ENCODE measurements at regions not wholly inside any gene's neighbourhood (a gene's known extent, or its start where the extent isn't known, plus 50 kb on each side); places are given as distances from the start of the nearest gene placed in this dataset.
"Not testable (repeated sequence)": the region's sequence is repeated elsewhere in the genome, so short reads cannot be mapped to it uniquely, and the experiment has no call there.

GRCh38 chr10:22133749-22134624 is 83.8 kb downstream of the EBLN1 start:
- H3K9me3 ChIP-seq (ENCODE audit: control insufficient read depth in 4 of 4, low read length in 3 of 4): no peaks in the 10 kb centered on the region
- H3K36me3 ChIP-seq (ENCODE audit: control insufficient read depth in 4 of 4, insufficient read depth in 3 of 4, low read depth in 1 of 4, low read length in 3 of 4): no peaks in the 10 kb centered on the region
- no peak overlapping the region for H3K4me3 ChIP-seq (ENCODE audit: low read depth in 1 of 3, low read length in 3 of 3)
- H3K4me1 ChIP-seq (ENCODE audit: control insufficient read depth in 4 of 4, insufficient read depth in 4 of 4, low read length in 3 of 4): peaks cover 0 to 2% (median 0%) of the 10 kb centered on the region in 4 donors
- no peak overlapping the region for H3K27ac ChIP-seq (ENCODE audit: low read depth in 1 of 2, low read length in 2 of 2)
- TF ChIP-seq MAX (IDR thresholded peaks at IDR 0.05) (no peak), ZBTB33 (IDR thresholded peaks at IDR 0.05) (no peak), YY1 (IDR thresholded peaks at IDR 0.05) (no peak), HNF4G (IDR thresholded peaks at IDR 0.05) (no peak), JUND (IDR thresholded peaks at IDR 0.05) (no peak), FOXA1 (IDR thresholded peaks at IDR 0.05) (no peak), EGR1 (IDR thresholded peaks at IDR 0.05; ENCODE audit: low read depth in 2 of 2) (no peak), RAD21 (IDR thresholded peaks at IDR 0.05) (no peak), RXRA (IDR thresholded peaks at IDR 0.05) (peak; percentile 17 to 21), TAF1 (conservative IDR thresholded peaks at IDR 0.05) (no peak), NR2F2 (IDR thresholded peaks at IDR 0.05) (peak; percentile 88), CTCF (IDR thresholded peaks at IDR 0.05; ENCODE audit: low read depth, low read length, missing input control) (no peak)
- H3K27me3 ChIP-seq (ENCODE audit: control insufficient read depth in 4 of 4, insufficient read depth in 4 of 4, low read length in 3 of 4): peaks cover 0 to 2% (median 0%) of the 10 kb centered on the region in 4 donors
- 36% methylated on average over 11 of the region's 11 CpGs for WGBS
- DNase-seq (ENCODE audit: low spot score): no peak
- H3K9ac ChIP-seq (ENCODE audit: low read depth in 1 of 2, low read length in 2 of 2): no peak overlapping the region

- not testable (repeated sequence) for DNase-seq (ENCODE audit: low spot score); H3K4me3 ChIP-seq (ENCODE audit: low read depth in 1 of 3, low read length in 3 of 3); H3K36me3 ChIP-seq (ENCODE audit: control insufficient read depth in 4 of 4, insufficient read depth in 3 of 4, low read depth in 1 of 4, low read length in 3 of 4); H3K27ac ChIP-seq (ENCODE audit: low read depth in 1 of 2, low read length in 2 of 2); H3K4me1 ChIP-seq (ENCODE audit: control insufficient read depth in 4 of 4, insufficient read depth in 4 of 4, low read length in 3 of 4); H3K9me3 ChIP-seq (ENCODE audit: control insufficient read depth in 4 of 4, low read length in 3 of 4); H3K9ac ChIP-seq (ENCODE audit: low read depth in 1 of 2, low read length in 2 of 2); H3K27me3 ChIP-seq (ENCODE audit: control insufficient read depth in 4 of 4, insufficient read depth in 4 of 4, low read length in 3 of 4)
- 70% methylated on average over 6 of the region's 6 CpGs for WGBS
Measured at GRCh38 chr10:22130824-22131223, 87.0 kb downstream of the EBLN1 start.

- H3K27me3 ChIP-seq (ENCODE audit: control insufficient read depth in 4 of 4, insufficient read depth in 4 of 4, low read length in 3 of 4); H3K9me3 ChIP-seq (ENCODE audit: control insufficient read depth in 4 of 4, low read length in 3 of 4); H3K27ac ChIP-seq (ENCODE audit: low read depth in 1 of 2, low read length in 2 of 2); H3K9ac ChIP-seq (ENCODE audit: low read depth in 1 of 2, low read length in 2 of 2); DNase-seq (ENCODE audit: low spot score); H3K4me3 ChIP-seq (ENCODE audit: low read depth in 1 of 3, low read length in 3 of 3); H3K36me3 ChIP-seq (ENCODE audit: control insufficient read depth in 4 of 4, insufficient read depth in 3 of 4, low read depth in 1 of 4, low read length in 3 of 4); H3K4me1 ChIP-seq (ENCODE audit: control insufficient read depth in 4 of 4, insufficient read depth in 4 of 4, low read length in 3 of 4): not testable (repeated sequence)
- WGBS: 92% methylated on average over 22 of the region's 22 CpGs
Measured at GRCh38 chr10:22129612-22130011, 88.2 kb downstream of the EBLN1 start.

GRCh38 chr10:22121181-22121580 is 96.6 kb downstream of the EBLN1 start:
- not testable (repeated sequence) for H3K4me3 ChIP-seq (ENCODE audit: low read depth in 1 of 3, low read length in 3 of 3)

GRCh38 chr10:22120072-22120471 is 97.7 kb downstream of the EBLN1 start:
- not testable (repeated sequence) for H3K27ac ChIP-seq (ENCODE audit: low read depth in 1 of 2, low read length in 2 of 2); DNase-seq (ENCODE audit: low spot score); H3K9ac ChIP-seq (ENCODE audit: low read depth in 1 of 2, low read length in 2 of 2); H3K27me3 ChIP-seq (ENCODE audit: control insufficient read depth in 4 of 4, insufficient read depth in 4 of 4, low read length in 3 of 4); H3K4me3 ChIP-seq (ENCODE audit: low read depth in 1 of 3, low read length in 3 of 3); H3K9me3 ChIP-seq (ENCODE audit: control insufficient read depth in 4 of 4, low read length in 3 of 4); H3K36me3 ChIP-seq (ENCODE audit: control insufficient read depth in 4 of 4, insufficient read depth in 3 of 4, low read depth in 1 of 4, low read length in 3 of 4); H3K4me1 ChIP-seq (ENCODE audit: control insufficient read depth in 4 of 4, insufficient read depth in 4 of 4, low read length in 3 of 4)
- WGBS: 88% methylated on average over 1 of the region's 1 CpG

More at GRCh38 chr10:22121181-22121580, 96.6 kb downstream of the EBLN1 start:
- not testable (repeated sequence) for DNase-seq (ENCODE audit: low spot score); H3K9me3 ChIP-seq (ENCODE audit: control insufficient read depth in 4 of 4, low read length in 3 of 4); H3K27ac ChIP-seq (ENCODE audit: low read depth in 1 of 2, low read length in 2 of 2); H3K27me3 ChIP-seq (ENCODE audit: control insufficient read depth in 4 of 4, insufficient read depth in 4 of 4, low read length in 3 of 4); H3K36me3 ChIP-seq (ENCODE audit: control insufficient read depth in 4 of 4, insufficient read depth in 3 of 4, low read depth in 1 of 4, low read length in 3 of 4); H3K9ac ChIP-seq (ENCODE audit: low read depth in 1 of 2, low read length in 2 of 2); H3K4me1 ChIP-seq (ENCODE audit: control insufficient read depth in 4 of 4, insufficient read depth in 4 of 4, low read length in 3 of 4)
- WGBS: 77% methylated on average over 3 of the region's 3 CpGs
